OCI-LY7 (cell line): ENCODE measurements at regions not wholly inside any gene's neighbourhood (a gene's known extent, or its start where the extent isn't known, plus 50 kb on each side); places are given as distances from the start of the nearest gene placed in this dataset.

Experiments
- EZH2phosphoT487 ChIP-seq: fragments of 200-600 bp; sonication (generic); IDR thresholded peaks from 2 replicates; pipeline ENCODE4 v1.6.1; 2018; ENCODE audit warnings: low read depth, borderline replicate concordance, mild to moderate bottlenecking, mixed run types, antibody characterized with exemption, low read length, moderate library complexity, mixed read lengths
- TF ChIP-seq, protein P1 (sequence below): fragments of 200-600 bp; sonication (generic); conservative IDR thresholded peaks from 2 replicates; pipeline ENCODE4 v1.5.1; 2014; ENCODE audit warnings: mild to moderate bottlenecking, antibody characterized with exemption, low read length, moderate library complexity, mixed read lengths

GRCh38 chrX:5390376-5390775 is 838.3 kb downstream of the NLGN4X start:
- TF ChIP-seq, protein P1, sequence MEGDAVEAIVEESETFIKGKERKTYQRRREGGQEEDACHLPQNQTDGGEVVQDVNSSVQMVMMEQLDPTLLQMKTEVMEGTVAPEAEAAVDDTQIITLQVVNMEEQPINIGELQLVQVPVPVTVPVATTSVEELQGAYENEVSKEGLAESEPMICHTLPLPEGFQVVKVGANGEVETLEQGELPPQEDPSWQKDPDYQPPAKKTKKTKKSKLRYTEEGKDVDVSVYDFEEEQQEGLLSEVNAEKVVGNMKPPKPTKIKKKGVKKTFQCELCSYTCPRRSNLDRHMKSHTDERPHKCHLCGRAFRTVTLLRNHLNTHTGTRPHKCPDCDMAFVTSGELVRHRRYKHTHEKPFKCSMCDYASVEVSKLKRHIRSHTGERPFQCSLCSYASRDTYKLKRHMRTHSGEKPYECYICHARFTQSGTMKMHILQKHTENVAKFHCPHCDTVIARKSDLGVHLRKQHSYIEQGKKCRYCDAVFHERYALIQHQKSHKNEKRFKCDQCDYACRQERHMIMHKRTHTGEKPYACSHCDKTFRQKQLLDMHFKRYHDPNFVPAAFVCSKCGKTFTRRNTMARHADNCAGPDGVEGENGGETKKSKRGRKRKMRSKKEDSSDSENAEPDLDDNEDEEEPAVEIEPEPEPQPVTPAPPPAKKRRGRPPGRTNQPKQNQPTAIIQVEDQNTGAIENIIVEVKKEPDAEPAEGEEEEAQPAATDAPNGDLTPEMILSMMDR = no peak
- no peak for TF ChIP-seq EZH2phosphoT487
